GM21576 (cell line): ENCODE measurements at regions not wholly inside any gene's neighbourhood (a gene's known extent, or its start where the extent isn't known, plus 50 kb on each side); places are given as distances from the start of the nearest gene placed in this dataset.

Experiments used
- ATAC-seq: cut with Tn5 transposase; IDR thresholded peaks from one replicate; pipeline ENCODE4 v1.9.1; 2021; ENCODE audit warnings: mild to moderate bottlenecking, moderate library complexity; ENCODE audit not compliant: unreplicated experiment

DNA sequence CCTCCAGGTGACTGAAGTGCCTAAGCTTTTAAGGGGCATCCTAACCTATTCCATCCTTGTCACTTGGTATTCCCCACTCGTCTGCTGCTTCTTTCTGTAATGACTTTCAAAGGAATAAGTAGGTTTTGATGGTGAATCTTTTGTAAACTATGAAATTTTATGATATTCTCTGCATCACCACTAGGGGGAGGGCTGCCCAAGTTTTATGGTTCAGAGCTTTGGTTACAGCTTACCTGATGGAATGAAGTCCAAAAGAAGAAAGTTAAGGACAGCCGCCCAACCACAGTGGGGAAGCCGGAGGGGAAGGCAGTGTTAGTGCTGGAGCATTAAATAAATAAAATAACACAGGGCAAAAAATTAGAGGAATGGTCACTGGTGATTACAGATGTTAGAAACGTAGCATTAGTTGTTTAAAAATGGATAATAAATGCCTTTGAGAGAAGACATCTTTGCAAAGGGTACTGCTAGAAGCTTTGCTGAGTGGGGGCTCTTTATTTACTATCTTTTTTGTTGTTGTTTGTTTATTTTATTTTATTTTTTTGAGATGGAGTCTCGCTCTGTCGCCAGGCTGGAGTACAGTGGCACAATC, 204.9 kb downstream of the GBA3 start:
- no peak for ATAC-seq

DNA sequence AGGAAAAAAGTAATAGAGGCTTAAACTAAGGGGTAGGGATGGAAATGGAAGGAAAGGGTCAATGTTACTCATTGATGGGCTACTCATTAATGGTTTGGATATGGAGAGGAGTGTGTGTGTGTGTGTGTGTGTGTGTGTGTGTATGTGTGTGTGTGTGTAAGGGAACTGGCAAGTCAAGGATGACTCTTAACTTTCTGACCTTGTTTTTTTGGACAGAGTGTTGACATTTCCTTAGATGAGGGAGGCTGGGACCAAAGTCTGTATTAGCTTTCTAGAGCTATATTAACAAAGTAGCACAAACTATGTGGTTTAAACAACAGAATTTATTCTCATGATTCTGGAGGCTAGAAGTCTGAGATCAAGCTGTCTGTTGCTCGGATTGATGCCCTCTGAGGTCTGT, 202.7 kb downstream of the GBA3 start:
- no peak for ATAC-seq

- no peak for ATAC-seq
Measured at GRCh38 chr4:22884157-22884556, 191.4 kb downstream of the GBA3 start.

DNA sequence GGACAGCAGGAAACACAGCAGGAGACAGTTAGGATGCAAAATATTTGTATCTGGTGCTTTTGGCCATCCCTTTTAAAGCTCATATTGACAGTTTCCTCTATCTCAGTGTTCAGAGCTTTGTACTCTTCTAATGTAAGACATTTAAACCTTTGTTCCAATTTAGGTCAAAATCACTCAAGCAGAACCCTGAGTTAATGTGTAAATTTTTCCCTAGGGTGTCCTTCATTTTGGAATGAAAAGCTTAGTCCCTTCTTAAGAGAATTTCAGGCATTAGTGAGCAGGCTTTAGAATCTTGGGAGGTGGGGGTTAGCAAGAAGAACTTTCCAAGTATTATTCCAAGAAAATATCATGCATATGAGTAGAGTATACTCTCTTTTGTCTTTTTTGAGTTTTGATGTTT, 188.7 kb downstream of the GBA3 start:
- no peak for ATAC-seq

- no peak for ATAC-seq
Measured at GRCh38 chr4:22877486-22878052, 184.8 kb downstream of the GBA3 start.

DNA sequence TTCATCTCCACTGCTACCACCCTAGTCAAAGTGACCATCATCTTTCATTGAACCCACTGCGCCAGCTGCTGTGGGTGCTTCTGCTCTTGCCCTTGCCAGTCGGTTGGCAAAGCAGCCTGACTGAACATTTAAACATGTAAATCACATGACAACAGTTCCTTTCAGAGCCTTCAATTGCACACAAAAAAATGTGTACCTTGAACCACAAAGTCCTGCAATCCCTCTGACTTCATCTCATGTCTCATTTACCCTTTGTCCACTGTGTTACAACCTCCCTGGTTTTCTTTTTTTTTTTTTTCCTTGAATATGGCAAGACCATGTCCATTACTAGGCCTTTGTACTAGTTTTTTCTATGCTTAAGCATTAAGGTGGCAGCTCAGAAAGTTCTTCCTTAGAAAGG, 183.5 kb downstream of the GBA3 start:
- no peak for ATAC-seq

GRCh38 chr4:22875587-22876257, 183.0 kb downstream of the GBA3 start:
- no peak for ATAC-seq

DNA sequence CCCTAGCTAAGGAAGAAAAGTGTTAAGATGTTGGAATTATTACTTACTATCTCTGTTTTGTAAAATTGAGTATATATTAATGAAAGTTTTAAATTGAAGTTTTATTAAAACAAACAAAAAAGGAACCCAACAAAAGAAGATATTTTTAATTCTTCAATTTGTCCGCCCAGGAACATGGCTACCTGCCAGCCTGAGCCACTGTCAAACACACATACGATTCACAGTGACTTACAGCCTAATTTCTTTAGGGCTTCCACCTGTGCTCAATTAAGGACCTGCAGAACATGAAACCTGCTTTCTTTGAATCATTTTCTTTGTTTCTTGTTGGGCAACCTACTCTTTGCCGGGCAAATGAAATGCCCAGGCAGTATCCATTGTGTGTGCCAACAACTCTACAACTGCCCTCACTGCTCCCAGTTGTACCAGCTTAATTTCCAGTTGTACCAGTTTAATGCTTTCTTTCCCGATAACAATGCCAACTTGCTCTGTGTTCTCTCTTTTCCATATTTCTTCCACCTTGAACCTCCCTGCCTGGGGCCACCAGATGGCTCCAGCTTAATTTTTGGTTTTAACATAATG, 181.7 kb downstream of the GBA3 start:
- no peak for ATAC-seq

DNA sequence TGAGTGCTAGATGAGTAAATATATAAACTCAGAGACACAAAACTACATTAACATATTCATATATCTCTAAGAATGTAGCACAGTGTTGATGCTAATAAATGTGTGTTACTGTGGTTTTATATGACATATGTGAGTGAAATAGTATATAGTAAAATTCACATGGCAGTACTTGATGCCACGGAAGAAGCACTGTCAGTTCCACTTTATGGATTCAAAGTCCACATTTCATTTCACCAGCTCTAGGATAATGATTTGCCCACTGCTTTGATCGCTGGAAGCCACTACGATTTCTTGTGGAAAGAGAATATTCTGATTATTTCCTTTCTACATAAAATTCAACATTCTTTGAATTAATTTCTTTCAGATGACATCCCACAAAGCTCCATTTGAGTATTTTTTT, 181.2 kb downstream of the GBA3 start:
- no peak for ATAC-seq

- ATAC-seq = no peak
Measured at GRCh38 chr4:22870847-22871449, 178.2 kb downstream of the GBA3 start.

DNA sequence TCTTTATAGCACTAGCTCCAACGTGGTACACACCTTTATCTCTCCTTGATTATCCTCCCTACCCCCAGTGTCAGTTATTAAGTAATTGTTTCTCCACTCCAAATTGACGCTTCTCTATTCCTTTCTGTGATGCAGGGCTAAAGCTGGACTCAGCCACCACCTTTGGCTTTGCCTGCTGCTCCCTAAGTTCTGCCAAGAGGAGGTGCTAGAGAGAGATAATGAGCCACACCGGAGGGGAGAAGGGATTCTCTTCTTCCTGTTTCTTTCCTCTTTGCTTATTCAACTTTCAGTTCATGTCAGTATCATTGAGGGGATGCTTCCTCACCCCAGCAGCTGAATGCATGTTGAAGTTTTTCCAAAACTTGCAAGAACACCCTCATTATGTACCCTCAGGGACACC, 176.5 kb downstream of the GBA3 start:
- ATAC-seq = no peak
